ENCODE measurements at regions not wholly inside any gene's neighbourhood (a gene's known extent, or its start where the extent isn't known, plus 50 kb on each side); places are given as distances from the start of the nearest gene placed in this dataset.

- TF ChIP-seq CTCF (IDR thresholded peaks at IDR 0.05; ENCODE audit: low read depth, low read length) (no peak), EZH2phosphoT487 (IDR thresholded peaks at IDR 0.05; ENCODE audit: low read depth) (no peak)
These were observed 171.3 kb upstream of the SOX6 start for GRCh38 chr11:16527525-16528246.
